ENCODE measurements at regions not wholly inside any gene's neighbourhood (a gene's known extent, or its start where the extent isn't known, plus 50 kb on each side); places are given as distances from the start of the nearest gene placed in this dataset.
"Not testable (repeated sequence)": the region's sequence is repeated elsewhere in the genome, so short reads cannot be mapped to it uniquely, and the experiment has no call there.

DNA sequence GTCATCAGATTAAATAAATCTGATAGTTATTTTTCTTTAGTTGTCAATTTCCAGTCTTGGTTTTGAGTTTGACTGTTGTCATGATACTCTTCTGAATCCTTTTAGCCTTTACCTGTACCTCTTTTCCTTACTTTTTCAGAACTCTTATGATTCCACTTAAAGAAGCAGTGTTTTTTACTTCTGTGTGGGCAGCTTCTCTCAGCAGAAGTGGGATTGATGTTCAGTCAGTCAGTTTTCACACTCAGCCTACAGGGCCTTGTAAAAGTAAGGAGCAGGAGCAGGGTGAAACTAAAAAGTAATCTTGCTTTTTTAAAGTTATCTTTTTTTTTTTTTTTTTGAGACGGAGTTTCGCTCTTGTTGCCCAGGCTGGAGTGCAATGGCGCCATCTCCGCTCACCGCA, 75.1 kb downstream of the HAUS1 start:
- no peak for DNase-seq (ENCODE audit: low read depth in 2 of 2, low spot score in 1 of 2)

DNA sequence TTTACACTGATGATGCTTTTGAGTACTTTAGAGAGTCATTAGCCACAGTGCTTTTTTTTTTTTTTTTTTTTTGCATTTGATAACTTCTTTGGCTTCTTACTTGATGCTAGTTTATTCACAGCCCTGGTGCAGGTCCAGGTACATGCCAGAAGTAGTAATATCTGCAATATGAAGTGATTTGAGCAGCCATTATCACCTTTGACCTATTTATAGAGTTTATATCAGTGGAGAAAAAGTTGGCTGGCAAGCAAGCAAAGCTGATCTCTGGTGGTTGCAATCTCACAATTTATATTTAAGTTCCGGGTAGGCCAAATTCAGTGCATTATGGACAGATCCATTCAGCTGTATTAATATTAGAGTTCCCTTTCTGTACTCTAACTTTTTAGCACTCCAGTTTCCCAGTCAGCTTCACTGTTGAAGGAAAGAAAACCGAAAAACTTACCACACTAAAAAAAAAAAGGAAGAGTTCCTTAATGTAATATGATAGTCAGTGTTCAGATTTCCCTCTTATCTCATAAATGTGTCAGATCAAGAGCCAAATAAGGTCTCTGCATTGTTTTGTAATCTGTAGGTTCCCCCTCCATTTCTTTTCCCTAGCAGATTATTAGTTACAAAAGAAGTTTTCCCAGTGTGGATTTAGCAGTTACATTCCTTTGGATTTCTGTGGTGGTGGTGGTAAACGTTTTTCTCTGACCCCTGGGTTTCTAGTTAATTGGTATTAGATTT, 78.6 kb downstream of the HAUS1 start:
- no peak for DNase-seq (ENCODE audit: low read depth in 2 of 2, low spot score in 1 of 2)

DNA sequence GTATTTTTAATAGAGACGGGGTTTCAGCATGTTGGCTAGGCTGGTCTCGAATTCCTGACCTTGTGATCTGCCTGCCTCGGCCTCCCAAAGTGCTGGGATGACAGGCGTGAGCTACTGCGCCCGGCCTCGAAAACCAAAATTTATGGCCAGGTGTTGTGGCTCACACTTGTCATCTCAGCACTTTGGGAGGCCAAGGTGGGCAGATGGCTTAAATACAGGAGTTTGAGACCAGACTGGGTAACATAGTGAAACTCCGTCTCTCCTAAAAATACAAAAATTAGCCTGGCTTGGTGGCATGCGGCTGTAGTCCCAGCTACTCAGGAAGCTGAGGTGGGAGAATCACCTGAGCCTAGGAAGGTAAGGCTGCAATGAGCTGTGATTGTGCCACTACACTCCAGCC, 80.1 kb downstream of the HAUS1 start:
- DNase-seq (ENCODE audit: low read depth in 2 of 2, low spot score in 1 of 2), result not testable (repeated sequence)

DNA sequence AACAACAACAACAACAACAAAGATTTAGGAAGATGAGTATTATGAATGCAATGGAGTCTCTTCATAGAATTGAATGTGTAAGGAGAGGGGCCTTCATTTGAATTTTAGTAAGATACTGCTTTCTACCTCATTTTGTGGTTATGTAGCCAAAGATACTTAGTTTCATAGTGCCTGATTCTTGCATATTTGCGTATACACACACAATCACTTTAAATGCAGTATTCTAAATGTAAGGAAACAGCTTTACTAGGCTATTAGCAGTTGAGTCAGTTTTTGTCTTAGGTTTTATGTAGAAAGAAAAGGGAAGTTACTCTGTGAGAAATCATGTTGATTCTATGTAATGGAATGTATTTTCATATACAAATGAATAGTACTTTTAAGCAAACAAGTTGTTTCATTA, 80.5 kb downstream of the HAUS1 start:
- no peak for DNase-seq (ENCODE audit: low read depth in 2 of 2, low spot score in 1 of 2)

DNA sequence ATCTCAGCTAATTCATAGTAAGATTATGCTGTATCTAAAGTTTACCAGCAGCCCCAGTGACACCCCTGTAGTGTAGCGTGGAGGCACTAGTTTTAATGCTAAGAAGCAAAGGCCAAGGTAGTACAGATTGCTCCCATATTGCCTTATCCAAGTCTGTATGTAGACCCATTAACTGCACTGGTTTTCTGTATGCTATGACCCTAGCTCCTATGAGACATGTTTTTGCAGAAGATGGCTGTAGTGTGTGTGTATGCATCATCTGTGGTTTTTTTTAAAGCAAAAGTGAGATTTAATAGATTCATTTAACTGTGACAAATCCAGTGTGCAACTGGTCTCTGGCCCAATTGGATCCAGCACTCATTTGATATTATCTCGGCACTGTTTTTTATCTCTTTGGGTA, 86.5 kb downstream of the HAUS1 start:
- DNase-seq (ENCODE audit: low read depth in 2 of 2, low spot score in 1 of 2), result no peak

DNA sequence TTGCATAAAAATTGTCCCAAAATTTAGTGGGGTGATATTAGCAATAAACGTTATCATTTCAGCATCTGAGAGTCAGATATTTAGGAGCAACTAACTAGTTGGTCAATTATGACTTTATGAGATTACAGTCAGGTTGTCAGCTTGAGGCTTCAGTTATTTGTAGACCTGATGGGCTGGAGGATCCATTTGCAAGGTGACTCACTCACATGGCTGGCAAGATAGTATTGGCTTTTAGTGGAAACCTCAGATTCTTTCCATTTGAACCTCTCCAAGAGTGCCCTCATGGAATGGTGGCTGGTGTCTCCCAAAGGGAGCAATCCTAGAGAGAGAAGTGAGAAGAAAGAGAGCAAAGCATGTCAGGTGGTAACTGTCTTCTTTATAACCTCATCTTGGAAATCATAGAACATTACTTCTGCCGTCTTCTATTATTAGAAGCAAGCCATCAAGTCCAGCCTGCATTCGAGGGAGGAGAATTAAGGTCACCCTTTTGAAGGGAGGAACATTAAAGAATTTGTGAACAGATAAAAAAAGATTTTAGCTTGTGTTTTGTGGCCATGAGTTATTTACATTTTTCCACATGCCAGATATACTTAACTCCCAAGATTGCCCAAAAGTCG, 92.5 kb downstream of the HAUS1 start:
- DNase-seq (ENCODE audit: low read depth in 2 of 2, low spot score in 1 of 2), result no peak

DNA sequence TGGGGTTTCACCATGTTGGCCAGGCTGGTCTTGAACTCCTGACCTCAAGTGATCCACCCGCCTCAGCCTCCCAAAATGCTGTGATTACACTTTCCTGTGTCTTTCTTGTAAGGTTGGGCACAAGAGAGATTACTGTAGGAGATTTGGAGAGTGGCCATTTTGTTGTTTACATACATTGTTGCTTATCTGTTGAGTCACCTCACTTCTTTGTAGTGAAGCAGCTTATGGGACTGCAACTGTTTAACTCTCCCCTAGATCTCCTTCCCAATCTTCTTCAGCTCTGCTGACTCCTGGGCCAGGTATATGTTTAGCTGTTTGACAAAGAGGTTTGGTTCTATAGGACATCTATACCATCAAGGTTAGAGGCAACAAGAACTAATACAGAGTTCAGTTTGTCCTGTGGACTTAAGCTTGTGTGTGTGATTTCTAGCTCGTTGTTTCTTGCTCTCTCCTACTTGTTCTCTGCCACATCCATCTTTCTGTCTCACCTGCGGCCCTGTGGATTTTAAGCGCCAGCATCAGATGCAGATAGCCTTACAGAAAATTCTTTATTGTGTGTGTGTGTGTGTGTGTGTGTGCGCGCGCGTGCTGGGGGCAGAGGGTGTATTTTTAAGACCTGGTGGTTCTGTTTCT, 95.4 kb downstream of the HAUS1 start:
- no peak for DNase-seq (ENCODE audit: low read depth in 2 of 2, low spot score in 1 of 2)

DNA sequence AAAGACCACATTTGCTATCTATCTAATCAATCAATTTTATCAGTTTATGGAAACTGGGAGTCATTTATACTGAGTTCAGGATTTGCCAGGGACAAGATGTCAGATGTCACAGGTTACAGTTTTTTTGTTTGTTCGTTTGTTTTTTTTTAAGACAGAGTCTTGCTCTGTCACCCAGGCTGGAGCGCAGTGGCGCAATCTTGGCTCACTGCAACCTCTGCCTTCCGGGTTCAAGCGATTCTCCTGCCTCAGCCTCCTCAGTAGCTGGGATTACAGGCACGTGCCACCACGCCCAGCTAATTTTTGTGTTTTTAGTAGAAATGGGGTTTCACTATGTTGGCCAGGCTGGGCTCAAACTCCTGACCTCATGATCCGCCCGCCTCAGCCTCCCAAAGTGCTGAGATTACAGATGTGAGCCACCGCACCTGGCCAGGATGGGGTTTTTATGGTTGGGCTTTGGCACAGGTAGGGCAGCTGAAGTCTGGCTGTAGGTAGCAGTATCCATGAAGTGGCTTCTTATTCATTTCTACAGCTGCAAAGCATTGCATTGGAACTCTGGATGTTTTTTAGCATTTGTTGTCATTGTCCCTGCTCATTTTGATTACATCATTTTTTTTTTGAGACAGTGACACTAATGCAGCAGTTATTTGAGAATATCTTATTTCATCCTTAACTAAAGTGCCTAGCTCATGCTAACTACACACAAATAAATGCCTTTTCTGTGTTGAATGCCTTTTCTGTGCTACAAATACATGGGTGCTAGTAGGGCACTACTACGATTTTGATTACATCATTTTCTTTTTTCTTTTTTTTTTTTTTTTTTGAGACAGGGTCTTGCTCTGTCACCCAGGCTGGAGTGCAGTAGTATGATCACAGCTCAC, 96.2 kb downstream of the HAUS1 start:
- DNase-seq (ENCODE audit: low read depth in 2 of 2, low spot score in 1 of 2), result not testable (repeated sequence)

DNA sequence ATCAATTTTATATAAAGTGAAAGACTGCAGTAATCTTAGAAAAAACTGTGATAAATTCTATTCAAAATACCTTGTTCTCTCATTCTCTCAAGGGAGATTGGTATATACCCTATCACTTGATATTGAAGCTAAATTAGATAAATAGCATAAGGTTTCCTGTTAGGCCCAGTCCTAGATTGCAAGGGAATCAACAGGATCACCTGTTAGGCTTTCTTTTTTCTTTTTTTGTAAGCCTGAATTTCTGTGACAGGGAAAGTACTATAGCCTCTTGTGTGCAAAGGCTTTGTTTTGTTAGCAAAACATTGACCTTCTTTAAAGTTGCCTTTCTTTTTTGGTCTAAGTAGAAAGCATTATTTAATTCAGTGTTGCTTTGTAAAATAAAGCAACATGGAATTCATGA, 100.0 kb downstream of the HAUS1 start:
- no peak for DNase-seq (ENCODE audit: low read depth in 2 of 2, low spot score in 1 of 2)

DNA sequence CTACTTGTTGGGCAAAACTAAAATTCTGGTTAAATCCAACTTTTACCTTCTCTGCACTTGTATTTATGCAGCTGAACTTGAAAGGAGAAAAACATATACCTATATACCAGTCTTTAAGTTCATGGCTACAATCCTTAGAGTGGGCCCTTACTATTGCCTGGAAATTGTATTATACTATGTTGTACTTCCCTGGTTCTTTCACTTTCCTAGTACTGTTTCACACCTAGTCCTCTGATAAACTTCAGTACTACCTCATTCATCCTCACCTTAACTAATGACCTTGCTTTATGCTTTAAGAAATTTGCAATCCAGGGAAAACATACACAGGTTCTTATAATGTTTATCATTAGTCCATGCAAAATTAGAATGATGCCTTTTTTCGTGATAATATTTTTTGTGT, 103.8 kb downstream of the HAUS1 start:
- DNase-seq (ENCODE audit: low read depth in 2 of 2, low spot score in 1 of 2), result no peak

DNA sequence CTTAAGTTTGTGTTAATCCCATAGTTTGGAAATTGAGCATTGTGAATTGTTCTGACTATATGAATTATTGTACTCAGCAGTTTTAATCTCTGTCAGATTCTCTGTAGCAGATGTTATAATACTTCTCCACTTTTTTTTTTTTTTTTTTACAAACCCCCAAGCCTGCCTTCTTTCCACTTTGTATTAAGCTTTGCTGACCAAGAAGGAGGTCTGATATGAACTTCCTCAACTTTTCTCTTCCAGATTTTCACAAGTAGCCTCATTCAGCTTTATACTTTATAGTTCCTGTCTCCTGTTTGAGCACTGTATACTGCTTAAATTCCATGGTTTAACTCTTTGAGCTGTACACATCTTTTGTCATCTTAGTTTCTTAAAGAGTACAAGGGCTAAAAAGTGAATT, 105.0 kb downstream of the HAUS1 start:
- DNase-seq (ENCODE audit: low read depth in 2 of 2, low spot score in 1 of 2), result no peak

DNA sequence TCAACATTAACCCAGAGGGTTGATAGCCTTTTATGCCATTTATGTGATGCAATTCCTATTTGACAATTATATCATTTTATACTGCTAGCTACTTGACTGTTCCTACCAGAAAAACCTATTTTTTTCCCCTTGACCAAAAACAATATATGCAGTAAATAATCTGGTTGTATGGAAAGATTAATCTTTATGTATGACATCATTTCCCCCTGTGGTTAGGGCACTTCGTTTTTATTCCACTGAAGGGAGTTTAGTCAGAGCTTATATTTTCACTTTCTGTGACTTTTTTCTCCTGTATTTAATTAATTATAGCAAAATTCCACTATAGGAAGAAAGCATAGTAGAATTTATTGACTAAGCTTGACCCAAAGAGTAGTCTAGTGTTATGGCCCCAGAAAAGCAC, 107.6 kb downstream of the HAUS1 start:
- no peak for DNase-seq (ENCODE audit: low read depth in 2 of 2, low spot score in 1 of 2)

DNA sequence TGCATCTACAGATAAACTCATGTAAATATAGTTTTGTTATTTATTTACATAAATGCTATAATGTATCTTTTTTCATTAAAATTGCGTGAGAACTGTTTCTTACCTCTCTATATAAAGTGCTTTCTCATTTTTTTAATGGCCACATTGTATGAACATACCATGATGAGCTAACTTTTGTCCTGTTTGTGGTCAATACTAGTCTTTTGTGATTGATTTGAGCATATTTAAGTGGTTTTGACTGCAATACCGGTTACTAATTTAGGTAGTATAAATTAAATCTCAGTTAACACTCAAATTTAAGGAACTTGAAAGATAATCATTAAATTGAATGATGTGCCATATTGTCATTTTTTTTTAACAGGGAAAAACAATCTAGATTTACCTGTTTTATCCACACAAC, 108.2 kb downstream of the HAUS1 start:
- DNase-seq (ENCODE audit: low read depth in 2 of 2, low spot score in 1 of 2), result no peak

DNA sequence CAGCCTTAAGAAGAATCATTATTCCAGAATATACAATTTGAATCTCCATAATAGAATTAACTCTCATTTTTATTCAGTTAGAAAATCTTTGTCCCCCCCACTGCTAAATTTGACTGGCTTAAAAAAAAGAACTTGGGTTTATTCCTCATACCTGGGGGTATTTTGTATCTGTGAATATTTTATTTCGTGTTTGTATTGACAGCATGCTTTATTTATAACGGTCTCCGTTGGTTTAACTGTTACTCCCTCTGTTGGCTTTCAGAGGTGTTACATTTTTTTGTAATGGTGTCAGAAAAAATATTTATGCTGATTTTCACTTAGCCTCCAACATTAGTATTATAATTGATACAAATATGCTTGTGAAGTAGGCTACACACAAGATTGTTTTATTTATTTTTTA, 109.1 kb downstream of the HAUS1 start:
- DNase-seq (ENCODE audit: low read depth in 2 of 2, low spot score in 1 of 2), result no peak

DNA sequence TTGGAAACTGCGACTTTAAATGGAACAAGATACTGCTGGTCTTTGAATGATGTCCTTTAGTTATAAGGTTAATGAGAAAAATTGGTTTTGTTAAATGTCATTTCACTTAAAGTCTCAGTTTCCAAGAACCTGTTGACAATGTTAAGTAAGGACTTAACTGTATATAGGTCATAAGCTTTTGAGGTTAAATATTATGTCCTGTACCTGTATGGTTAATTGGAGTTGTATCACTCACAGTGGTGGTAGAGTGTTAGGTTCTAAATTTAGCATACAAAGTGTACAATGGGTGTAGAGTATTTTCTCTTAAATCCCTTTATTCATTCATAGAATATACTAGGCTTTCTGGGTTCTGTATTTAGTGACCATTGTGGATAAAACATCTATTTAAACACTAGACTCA, 110.2 kb downstream of the HAUS1 start:
- no peak for DNase-seq (ENCODE audit: low read depth in 2 of 2, low spot score in 1 of 2)

DNA sequence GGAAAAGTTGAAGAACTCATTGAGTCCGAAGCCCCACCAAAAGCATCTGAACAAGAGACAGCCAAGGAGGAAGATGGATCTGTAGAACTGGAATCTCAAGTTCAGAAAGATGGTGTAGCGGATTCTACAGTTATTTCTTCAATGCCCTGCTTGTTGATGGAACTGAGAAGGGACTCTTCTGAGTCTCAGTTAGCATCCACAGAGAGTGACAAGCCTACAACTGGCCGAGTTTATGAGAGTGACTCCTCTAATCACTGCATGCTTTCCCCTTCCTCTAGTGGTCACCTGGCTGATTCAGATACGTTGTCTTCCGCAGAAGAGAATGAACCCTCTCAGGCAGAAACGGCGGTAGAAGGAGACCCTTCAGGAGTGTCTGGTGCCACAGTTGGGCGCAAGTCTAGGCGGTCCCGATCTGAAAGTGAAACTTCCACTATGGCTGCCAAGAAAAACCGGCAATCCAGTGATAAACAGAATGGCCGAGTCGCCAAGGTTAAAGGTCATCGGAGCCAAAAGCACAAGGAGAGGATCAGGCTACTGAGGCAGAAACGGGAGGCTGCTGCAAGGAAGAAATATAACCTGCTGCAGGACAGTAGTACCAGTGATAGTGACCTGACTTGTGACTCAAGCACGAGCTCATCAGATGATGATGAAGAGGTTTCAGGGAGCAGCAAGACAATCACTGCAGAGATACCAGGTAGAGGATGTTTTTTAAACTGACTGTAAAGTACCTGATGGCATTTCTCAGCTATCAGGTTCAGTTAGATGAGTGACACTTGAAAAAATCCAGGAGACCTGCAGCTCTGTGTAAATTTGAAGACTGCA, 111.9 kb downstream of the HAUS1 start:
- DNase-seq (ENCODE audit: low read depth in 2 of 2, low spot score in 1 of 2), result no peak

DNA sequence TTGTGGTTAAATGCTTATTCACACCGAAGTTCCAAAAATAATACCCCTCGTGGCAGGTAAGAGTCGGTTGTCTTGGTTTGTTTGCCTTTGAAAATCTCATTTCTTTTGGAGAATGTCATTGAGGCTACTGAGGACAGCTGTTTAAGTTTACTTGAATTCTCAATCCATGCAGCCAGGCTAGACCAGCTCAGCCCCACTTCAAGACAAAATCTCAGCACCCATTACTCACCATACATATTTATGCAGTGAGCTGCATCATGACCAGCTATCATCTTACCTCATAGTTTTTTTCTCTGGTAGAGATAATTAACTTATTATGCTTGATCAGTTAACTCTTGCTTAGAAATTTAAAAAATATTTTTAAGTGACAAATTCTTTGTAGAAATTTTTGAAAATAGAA, 115.9 kb downstream of the HAUS1 start:
- no peak for DNase-seq (ENCODE audit: low read depth in 2 of 2, low spot score in 1 of 2)

DNA sequence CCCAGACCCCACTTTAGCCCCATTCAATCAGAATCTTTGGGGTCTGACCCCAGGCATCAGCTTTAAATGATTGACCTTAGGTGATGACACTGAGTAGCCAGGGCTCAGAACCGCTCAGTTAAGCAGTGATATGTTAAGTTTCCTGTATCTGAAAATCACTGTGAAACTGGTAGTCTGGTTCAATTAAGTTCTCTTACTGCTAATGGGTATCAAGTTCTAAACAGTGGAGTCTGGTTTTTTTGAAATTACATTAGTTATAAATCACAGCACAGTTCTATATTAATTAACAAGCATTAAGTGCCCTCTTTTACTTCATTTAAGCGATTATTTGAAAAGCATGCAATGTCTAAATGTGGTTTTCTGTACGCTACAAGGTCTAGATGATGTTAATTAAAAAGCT, 117.9 kb downstream of the HAUS1 start:
- DNase-seq (ENCODE audit: low read depth in 2 of 2, low spot score in 1 of 2), result no peak

DNA sequence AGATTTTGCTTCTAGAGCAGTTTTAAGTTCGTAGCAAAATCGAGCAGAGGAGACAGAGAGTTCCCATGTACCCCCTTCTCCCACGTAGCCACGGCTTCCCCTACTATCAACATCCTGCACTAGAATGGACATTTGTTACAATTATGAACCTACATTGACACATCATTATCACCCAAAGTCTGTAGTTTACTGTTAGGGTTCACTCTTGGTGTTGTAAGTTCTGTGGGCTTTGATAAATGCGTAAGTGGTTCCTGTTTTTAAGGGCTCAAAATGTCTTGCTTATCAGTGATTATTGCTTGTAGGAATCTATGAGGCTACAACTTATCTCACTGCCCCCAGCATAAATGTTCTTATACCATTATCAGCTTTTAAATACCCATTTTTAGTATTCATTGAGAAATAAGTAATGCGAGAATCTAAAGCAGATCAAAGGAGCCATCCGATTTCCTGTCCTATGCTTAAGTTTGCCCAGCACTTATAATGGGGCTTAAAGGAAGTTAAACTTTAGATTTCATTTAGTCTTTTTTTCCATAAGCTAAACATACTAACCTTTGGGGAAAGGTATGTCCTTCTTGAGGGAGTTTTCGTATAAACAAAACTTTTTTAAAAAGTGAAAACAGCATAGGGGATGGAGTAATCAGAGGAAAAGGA, 118.7 kb downstream of the HAUS1 start:
- DNase-seq (ENCODE audit: low read depth in 2 of 2, low spot score in 1 of 2), result no peak

DNA sequence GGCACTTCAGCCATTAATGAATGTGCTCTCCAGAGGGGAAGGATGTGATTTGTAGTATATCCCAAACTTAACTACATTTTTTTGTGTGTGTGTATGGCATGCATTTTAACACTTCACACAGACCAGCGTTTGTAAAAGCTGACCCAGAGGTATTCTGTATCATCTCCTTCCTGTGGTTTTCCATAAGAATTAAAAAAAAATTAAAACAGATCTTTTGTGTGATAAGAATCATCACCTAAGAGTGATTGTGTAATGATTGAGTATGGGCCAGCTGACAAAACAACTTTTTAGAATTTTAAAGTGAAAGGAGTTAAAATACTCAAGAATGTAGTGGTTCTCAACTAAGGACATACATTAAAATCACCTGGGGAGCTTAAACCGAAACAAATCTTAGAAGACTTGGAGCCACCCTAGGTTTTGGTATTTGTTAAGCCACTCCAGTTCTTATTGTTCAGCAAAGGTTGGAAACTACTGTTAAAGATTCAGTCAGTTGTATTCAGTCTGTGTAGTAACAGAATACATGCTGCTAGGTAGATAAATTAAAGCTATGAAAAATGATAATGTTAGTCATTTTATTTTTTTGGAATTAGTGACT, 120.1 kb downstream of the HAUS1 start:
- no peak for DNase-seq (ENCODE audit: low read depth in 2 of 2, low spot score in 1 of 2)
